Stimulated activated CD8-positive, alpha-beta memory T cell treated with anti-CD3 and anti-CD28 coated beads, Interleukin-7, amount 100 ng/mL, for 24 hours (primary cell): ENCODE measurements at regions not wholly inside any gene's neighbourhood (a gene's known extent, or its start where the extent isn't known, plus 50 kb on each side); places are given as distances from the start of the nearest gene placed in this dataset.

Experiments used
- DNase-seq: peaks from one replicate; pipeline ENCODE4 v3.0.0-alpha.2; 2020; ENCODE audit warnings: low read depth

DNA sequence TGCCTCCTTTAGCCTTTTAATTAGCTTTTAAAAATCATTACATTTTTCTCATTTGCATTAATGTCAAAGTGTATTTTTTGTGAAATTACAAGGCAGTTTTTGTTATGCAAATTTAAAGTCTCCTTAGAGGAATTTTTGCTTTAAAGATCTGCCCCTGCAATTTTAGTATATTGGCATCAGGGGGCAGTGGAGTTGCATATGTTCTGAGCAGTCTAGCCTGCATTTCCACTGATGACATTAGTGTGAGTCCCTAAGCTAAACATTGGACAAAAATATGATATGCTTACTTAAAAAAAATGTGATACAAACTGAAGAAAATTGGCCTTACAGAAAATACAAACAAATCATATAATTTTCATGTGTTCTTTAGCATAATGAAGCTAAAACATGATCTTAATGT is 426.5 kb downstream of the SLC4A3 start:
- DNase-seq: no peak

DNA sequence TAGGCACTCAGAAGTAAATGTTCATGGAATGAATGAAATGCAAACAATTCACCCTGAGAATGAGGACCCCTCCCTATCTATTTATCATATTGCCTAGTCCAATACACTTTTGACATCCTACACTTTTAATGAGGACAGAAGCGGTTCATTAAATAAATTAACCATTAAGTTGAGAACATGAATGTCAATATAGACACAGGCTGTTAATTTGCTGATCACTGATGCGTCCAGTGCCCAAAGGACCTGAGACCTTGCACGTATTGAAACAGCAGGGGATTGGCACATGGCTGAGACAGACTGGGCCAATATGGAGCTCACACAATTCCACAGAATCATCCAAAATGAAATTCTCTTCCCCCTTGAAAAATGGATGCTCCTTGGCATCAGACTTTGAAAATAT is 430.0 kb downstream of the SLC4A3 start:
- no peak for DNase-seq

- DNase-seq: no peak
Measured at GRCh38 chr2:220057916-220058315, 430.5 kb downstream of the SLC4A3 start.

DNA sequence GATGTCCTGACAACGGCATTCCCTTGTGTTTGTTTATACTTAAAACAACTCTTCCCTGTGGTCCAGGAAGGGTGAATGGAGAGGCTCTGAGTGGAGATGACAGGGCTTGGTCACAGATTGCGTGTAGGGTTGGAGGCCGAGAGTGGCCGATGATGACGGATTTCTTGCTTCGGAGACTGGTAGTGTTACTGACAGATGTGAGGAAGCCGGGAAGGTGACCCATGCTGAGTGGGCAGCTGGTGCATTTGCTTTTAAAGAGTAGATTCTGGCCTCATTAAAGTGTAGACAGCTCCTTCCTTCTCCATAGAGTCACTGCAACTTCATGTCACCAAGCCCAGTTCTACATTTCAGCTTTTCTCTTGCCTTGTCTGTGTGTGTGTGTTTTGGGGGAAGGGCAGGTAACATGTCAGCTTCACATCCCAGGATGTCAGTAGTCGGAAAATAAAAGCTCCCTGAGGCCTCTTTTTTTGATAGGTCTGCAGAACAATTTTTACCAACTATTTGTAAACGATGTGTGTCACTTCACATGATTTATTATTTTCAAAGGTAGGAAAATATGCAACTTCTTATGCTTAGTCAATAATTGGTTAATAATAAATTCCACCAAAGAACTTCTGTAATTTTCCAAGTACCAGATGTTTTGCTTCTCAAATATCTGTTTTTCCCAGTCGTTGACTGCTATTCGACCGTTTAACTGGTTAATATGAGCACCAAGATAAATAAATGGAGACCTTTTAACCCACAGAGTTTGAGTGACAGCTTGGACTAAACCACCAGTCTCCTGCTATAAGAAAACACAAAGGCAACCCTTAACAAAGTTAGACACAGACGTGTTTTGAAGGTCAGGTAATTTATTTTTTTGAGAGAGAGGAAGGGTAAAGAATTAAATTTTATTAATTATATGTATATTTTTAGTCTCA is 436.9 kb downstream of the SLC4A3 start:
- DNase-seq: no peak

DNA sequence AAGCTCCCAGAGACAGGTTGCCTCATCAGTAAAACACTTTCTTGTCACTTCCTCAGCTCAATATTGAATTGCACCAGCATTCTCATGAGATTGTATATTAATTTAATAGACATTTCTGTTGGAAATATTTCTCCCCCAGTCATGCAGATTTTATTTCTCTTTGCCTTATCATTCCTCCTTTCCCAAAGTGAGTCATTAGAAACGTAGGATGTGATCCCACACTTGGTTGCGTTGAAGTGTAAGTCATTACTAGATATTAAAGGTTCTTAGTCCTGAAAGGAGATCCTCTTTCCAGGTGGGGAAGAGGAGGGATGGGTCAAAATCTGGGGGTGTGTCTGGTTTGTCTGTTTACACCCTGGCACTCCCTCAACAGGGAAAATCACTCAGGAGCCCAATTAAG is 438.2 kb downstream of the SLC4A3 start:
- no peak for DNase-seq

DNA sequence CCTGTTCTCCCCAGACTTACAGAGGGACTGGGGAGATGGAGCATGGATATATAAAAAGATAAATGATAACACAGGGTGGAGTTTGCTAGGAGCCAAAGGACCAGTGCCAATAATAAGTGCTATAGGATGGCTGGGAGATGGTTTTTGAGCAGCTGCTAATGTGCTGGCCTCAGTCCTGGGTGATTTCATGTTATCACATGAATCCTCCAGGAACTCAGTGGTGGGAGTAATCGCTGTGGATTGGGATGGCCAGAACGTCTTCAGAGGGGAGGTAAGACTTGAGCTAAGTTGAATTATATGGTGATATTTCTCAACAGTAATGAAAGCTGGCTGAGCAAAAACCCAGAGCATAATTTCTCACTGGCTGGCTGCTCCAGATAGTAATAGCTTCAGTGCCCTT is 441.4 kb downstream of the SLC4A3 start:
- no peak for DNase-seq

- no peak for DNase-seq
Measured at GRCh38 chr2:220070349-220070748, 442.9 kb downstream of the SLC4A3 start.

GRCh38 chr2:220071696-220072095 is 444.3 kb downstream of the SLC4A3 start:
- no peak for DNase-seq

GRCh38 chr2:220072669-220073220 is 445.3 kb downstream of the SLC4A3 start:
- DNase-seq: no peak

- no peak for DNase-seq
Measured at GRCh38 chr2:220075835-220076234, 448.4 kb downstream of the SLC4A3 start.

GRCh38 chr2:220076734-220077133 is 449.3 kb downstream of the SLC4A3 start:
- no peak for DNase-seq

- DNase-seq: no peak
Measured at GRCh38 chr2:220077488-220077887, 450.1 kb downstream of the SLC4A3 start.

DNA sequence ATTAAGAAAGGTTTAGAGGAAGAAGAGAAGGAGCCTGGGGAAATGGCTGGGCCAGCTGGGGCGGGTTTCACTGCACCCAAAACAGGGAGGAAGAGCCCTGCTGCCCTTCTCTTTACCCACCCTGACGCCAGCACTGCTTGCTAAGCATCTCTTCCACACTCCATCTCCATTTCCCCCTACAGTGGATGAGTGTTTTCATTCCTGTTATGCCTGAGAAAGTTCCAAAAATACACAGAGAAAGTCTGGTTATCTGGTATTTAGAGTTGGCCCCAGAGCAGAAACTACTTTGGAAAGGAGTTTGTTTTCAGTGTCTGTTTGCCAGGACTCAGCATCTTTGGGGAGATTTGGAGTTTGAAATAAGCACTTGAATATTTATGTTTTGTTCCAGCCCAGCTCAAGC is 451.0 kb downstream of the SLC4A3 start:
- no peak for DNase-seq

- DNase-seq: no peak
Measured at GRCh38 chr2:220079595-220079994, 452.2 kb downstream of the SLC4A3 start.

DNA sequence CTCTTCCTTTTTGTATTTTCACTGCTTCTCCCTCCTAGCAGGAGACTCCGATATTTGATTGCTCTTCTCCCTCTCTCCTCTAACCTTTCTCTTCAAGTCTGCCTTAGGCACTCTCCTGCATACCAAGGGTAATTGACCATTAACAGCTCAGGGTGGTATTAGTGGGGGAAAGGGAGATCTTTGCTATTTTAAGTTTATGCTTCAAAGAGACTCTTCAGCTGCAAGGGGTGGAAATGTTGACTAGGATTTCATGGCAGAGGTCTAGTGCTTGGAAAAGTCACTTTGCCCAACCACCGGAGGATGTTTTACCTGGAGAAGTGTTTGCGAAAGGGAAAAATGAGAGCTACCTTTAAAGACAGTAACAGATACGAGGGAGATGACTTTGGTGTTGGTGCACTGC is 453.7 kb downstream of the SLC4A3 start:
- DNase-seq: no peak

DNA sequence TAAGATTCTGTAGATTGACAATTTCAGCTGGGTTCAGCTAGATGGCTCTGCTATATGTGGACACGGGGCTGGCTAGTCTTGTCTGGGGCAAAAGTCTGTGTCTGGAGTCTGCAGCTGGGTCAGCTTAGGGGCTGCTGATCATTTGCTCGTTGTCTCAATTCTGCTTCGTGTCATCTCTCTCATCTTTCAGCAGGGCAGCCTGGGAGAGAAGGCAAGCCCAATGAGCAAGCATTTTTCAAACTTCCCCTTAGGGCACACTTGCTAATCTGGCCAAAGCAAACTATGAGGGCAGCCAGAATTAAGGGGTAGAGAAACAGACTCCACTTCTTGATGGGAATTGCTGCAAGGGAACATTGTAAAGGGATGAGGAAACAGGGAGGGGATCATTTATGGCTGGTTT is 462.6 kb downstream of the SLC4A3 start:
- DNase-seq: no peak

DNA sequence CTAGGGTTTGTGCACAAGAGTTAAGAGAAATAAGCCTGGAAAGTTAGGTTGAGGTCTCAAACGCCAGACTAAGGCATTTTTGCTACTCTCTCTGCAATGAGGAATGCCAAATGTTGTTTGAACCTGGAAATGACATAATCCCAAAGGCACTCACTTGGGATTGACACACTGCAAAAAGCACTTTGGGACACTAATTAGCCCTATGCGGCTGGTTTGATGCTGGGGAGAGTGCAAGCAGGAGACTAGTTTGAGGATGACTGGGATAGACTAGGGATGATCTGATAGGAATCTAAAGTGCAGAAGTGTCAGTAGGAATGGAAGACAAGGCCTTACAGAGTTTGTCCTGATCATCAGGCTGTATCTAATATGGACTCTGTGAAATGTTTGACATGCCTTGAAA is 469.0 kb downstream of the SLC4A3 start:
- no peak for DNase-seq

DNA sequence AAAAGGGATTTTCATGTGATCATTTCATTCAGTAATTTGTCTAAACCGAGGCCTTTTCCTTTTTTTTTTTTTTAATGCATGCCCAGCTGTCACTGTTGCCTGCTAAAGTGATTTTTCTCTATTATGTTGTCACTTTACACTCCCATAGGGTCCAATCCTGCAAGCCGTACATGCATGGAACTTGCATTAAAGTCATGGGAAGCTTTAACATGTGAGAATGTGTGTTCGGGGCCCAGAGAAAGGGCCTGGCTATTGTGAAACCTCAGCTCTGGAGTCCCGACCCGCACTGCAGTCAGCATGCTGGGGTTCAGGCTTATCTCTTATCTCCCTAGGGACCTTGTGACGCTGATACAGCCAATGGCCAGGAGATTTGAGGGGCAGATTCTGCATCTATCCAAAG is 474.6 kb downstream of the SLC4A3 start:
- DNase-seq: no peak

DNA sequence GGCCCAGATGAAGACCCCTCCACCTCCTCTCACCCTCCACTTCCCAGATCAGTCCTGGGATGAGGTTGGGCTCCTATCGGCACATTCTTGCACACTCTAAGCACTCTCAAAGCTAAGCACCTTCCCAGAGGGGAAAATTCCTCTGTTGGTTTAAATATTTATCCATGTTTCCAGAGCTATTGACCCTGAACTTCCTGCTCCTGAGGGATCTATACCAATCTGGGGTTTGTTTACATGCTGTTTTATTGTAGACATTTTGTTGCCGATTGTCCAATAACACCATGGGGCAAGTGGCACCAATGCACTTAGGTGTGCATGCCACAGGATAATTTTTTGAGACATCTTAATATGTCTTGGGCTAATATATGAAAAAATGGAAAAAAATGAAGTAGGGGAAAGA is 476.2 kb downstream of the SLC4A3 start:
- no peak for DNase-seq

GRCh38 chr2:220104871-220105351 is 477.5 kb downstream of the SLC4A3 start:
- no peak for DNase-seq

GRCh38 chr2:220106065-220106464 is 478.6 kb downstream of the SLC4A3 start:
- DNase-seq: no peak

GRCh38 chr2:220107380-220107791 is 480.0 kb downstream of the SLC4A3 start:
- no peak for DNase-seq

DNA sequence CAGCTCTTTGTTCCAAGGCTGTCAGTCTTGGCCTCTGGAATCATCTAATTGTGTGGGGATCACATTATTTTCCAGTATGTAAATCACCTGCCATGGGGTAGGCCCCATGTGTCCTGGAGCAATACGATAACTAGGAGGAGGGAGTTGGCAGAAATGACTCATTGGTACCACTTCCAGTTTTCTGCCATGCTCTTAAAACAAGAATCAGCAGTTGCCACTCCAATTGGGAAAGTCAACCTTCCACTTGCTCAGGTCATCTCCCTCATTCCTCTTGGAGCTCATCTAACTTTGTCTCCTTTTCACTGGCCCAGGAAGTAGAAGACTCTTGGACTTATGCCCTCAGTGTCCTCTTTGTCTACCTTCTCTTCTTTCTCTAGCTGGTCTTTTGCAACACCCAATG is 487.0 kb downstream of the SLC4A3 start:
- DNase-seq: no peak

GRCh38 chr2:220117025-220117424 is 489.6 kb downstream of the SLC4A3 start:
- no peak for DNase-seq
